ENCODE measurements at regions not wholly inside any gene's neighbourhood (a gene's known extent, or its start where the extent isn't known, plus 50 kb on each side); places are given as distances from the start of the nearest gene placed in this dataset.
"Not testable (repeated sequence)": the region's sequence is repeated elsewhere in the genome, so short reads cannot be mapped to it uniquely, and the experiment has no call there.

GRCh38 chr10:64578757-64579156, 1057.6 kb downstream of the REEP3 start:
- not testable (repeated sequence) for TF ChIP-seq TIGD3 (CRISPR knock-in tag; IDR thresholded peaks at IDR 0.05; ENCODE audit: borderline replicate concordance); HDAC6 (IDR thresholded peaks at IDR 0.05; ENCODE audit: low read depth, low read length)
- TF ChIP-seq, protein P1, sequence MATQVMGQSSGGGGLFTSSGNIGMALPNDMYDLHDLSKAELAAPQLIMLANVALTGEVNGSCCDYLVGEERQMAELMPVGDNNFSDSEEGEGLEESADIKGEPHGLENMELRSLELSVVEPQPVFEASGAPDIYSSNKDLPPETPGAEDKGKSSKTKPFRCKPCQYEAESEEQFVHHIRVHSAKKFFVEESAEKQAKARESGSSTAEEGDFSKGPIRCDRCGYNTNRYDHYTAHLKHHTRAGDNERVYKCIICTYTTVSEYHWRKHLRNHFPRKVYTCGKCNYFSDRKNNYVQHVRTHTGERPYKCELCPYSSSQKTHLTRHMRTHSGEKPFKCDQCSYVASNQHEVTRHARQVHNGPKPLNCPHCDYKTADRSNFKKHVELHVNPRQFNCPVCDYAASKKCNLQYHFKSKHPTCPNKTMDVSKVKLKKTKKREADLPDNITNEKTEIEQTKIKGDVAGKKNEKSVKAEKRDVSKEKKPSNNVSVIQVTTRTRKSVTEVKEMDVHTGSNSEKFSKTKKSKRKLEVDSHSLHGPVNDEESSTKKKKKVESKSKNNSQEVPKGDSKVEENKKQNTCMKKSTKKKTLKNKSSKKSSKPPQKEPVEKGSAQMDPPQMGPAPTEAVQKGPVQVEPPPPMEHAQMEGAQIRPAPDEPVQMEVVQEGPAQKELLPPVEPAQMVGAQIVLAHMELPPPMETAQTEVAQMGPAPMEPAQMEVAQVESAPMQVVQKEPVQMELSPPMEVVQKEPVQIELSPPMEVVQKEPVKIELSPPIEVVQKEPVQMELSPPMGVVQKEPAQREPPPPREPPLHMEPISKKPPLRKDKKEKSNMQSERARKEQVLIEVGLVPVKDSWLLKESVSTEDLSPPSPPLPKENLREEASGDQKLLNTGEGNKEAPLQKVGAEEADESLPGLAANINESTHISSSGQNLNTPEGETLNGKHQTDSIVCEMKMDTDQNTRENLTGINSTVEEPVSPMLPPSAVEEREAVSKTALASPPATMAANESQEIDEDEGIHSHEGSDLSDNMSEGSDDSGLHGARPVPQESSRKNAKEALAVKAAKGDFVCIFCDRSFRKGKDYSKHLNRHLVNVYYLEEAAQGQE (IDR thresholded peaks at IDR 0.05; ENCODE audit: borderline replicate concordance in 1 of 2, low read depth in 1 of 2, low read length in 2 of 2), result not testable (repeated sequence)

Measured in HepG2 (cell line).